B cell (primary cell): ENCODE measurements at regions not wholly inside any gene's neighbourhood (a gene's known extent, or its start where the extent isn't known, plus 50 kb on each side); places are given as distances from the start of the nearest gene placed in this dataset.

Source experiments
- CTCF ChIP-seq: fragments of 200-600 bp; IDR thresholded peaks from one replicate; pipeline ENCODE4 v1.8.0; 2022; ENCODE audit warnings: antibody characterized with exemption, mild to moderate bottlenecking
- EZH2 ChIP-seq: IDR thresholded peaks from 2 replicates; pipeline ENCODE4 v1.6.1; 2012; ENCODE audit warnings: borderline replicate concordance, low read depth, mild to moderate bottlenecking, moderate library complexity, low read length; ENCODE audit not compliant: insufficient read depth, poor library complexity, severe bottlenecking

- TF ChIP-seq CTCF (no peak), EZH2 (no peak)
Observed at GRCh38 chr2:51829477-51829876, 797.5 kb upstream of the NRXN1 start.
